Stomach (tissue), 8 donors: ENCODE measurements at regions not wholly inside any gene's neighbourhood (a gene's known extent, or its start where the extent isn't known, plus 50 kb on each side); places are given as distances from the start of the nearest gene placed in this dataset.
"Not testable (repeated sequence)": the region's sequence is repeated elsewhere in the genome, so short reads cannot be mapped to it uniquely, and the experiment has no call there.

Experiments used
- DNase-seq, 2 donors: peaks; one replicate each; pipeline versions ENCODE4 v3.0.0 to v3.0.0-alpha.2; 2013 to 2019
- H3K27ac ChIP-seq, 5 donors: fragments of 200-600 bp in 4 of 5; sonication (generic) in 4 of 5; one replicate each; pipeline ENCODE4 v1.5.1; 2013 to 2019; ENCODE audit warnings: mild to moderate bottlenecking in 1 of 5, moderate library complexity in 1 of 5
- H3K27me3 ChIP-seq, 3 donors: fragments of 200-600 bp; sonication (generic); one replicate each; pipeline ENCODE4 v1.5.1; 2017 to 2019; ENCODE audit warnings: mixed run types in 1 of 3
- H3K36me3 ChIP-seq, 4 donors: fragments of 200-600 bp; sonication (generic); 1 replicate in 3 of 4; 2 replicates in 1 of 4; pipeline ENCODE4 v1.5.1; 2016 to 2019
- H3K4me1 ChIP-seq, 4 donors: fragments of 200-600 bp; sonication (generic); one replicate each; pipeline ENCODE4 v1.5.1; 2016 to 2019
- H3K4me3 ChIP-seq, 4 donors: fragments of 200-600 bp; sonication (generic) in 3 of 4; one replicate each; pipeline ENCODE4 v1.5.1; 2016 to 2019; ENCODE audit warnings: mild to moderate bottlenecking in 1 of 4
- H3K9me3 ChIP-seq, 4 donors: fragments of 200-600 bp; sonication (generic); one replicate each; pipeline ENCODE4 v1.5.1; 2016 to 2019
- EP300 ChIP-seq: sonication (generic); formaldehyde crosslinking; IDR thresholded peaks from one replicate; pipeline ENCODE4 v1.6.1; 2017; ENCODE audit warnings: antibody characterized with exemption
- POLR2A ChIP-seq, 4 donors: fragments of 450-650 bp; IDR thresholded peaks; one replicate each; pipeline ENCODE4 v1.6.1; 2016; ENCODE audit warnings: antibody characterized with exemption in 4 of 4, control low read depth in 2 of 4, mild to moderate bottlenecking in 1 of 4, moderate library complexity in 1 of 4
- WGBS, 5 donors: extraction: QIAGEN DNeasy Blood & Tissue Kit in 3 of 5; methylation state at CpG; one replicate each; pipeline versions ENCODE4 v1.1.5 to v1.1.7; 2013 to 2018; 5-methylcytosine and 5-hydroxymethylcytosine counted together
- intact Hi-C: fragments of 100-400 bp; cut with DNase I; formaldehyde crosslinking; loops from one replicate; pipeline ENCODE4 v1.15.1; 2023; ENCODE audit warnings: low total_unique reads
- TF ChIP-seq, protein P1 (sequence below), 7 experiments: fragments of 450-650 bp in 4 of 7; fragments of 200-600 bp in 3 of 7; sonication (generic) in 3 of 7; IDR thresholded peaks; one replicate each; pipeline ENCODE4 v1.5.1; 2016 to 2019; ENCODE audit warnings: antibody characterized with exemption in 7 of 7, control low read depth in 2 of 7, mild to moderate bottlenecking in 1 of 7
- donor health status: healthy with polysubstance abuse.
- donor health status: Bipolar disorder and iron deficiency.
- donor health status: healthy.

DNA sequence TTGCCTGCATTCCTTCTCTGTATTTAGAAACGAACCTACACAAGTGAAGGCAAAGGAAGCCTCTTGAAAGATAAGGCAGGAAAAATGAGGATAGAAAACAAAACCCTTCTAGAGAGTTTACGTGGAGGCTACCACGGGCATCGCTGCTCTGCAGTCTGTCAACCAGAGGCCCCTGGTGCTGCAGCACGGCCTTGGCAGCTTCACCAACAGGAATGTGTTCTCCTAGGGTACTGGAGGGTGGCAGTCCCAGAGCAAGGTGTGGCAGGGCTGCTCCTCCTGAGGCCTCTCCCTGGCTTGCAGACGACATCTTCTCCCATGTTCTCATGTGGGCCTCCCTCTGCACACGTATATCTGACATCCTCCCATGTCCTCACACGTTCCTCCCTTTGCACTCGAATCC, 57.6 kb upstream of the SAMD11 start:
- H3K27ac ChIP-seq: no peak overlapping the region
- intact Hi-C loops: no loop called here
- H3K4me3 ChIP-seq: no peak overlapping the region
- WGBS, 5 donors: 59 to 68% (median 64%) methylated on average over 9 of the region's 9 CpGs
- peaks cover 0 to 11% (median 8%) of the 10 kb centered on the region in 4 donors for H3K4me1 ChIP-seq
- H3K27me3 ChIP-seq: peaks cover 0 to 26% (median 0%) of the 10 kb centered on the region in 3 donors
- no peaks in the 10 kb centered on the region for H3K36me3 ChIP-seq
- no peak for DNase-seq
- TF ChIP-seq POLR2A (IDR thresholded peaks at IDR 0.05) (no peak), EP300 (no peak)
- H3K9me3 ChIP-seq: no peaks in the 10 kb centered on the region

DNA sequence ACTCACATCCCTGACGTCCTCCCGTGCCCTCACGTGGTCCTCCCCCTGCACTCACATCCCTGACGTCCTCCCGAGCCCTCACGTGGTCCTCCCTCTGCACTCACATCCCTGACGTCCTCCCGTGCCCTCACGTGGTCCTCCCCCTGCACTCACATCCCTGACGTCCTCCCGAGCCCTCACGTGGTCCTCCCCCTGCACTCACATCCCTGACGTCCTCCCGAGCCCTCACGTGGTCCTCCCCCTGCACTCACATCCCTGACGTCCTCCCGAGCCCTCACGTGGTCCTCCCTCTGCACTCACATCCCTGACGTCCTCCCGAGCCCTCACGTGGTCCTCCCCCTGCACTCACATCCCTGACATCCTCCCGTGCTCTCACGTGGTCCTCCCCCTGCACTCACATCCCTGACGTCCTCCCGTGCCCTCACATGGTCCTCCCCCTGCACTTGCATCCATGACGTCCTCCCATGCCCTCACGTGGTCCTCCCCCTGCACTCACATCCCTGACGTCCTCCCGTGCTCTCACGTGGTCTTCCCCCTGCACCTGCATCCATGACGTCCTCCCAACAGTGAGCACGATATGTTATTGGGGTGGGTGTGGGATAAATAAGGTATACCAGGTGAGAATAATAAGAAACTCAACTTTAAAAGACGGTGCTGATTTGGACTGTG, 57.0 kb upstream of the SAMD11 start:
- DNase-seq, H3K36me3 ChIP-seq, H3K4me3 ChIP-seq, H3K9me3 ChIP-seq, H3K27ac ChIP-seq, intact Hi-C loops: not testable (repeated sequence)
- peaks cover 0 to 30% (median 0%) of the 10 kb centered on the region in 3 donors for H3K27me3 ChIP-seq
- peaks cover 0 to 11% (median 8%) of the 10 kb centered on the region in 4 donors for H3K4me1 ChIP-seq
- 65 to 70% (median 66%) methylated on average over 32 to 33 of the region's 33 CpGs for WGBS, 5 donors

DNA sequence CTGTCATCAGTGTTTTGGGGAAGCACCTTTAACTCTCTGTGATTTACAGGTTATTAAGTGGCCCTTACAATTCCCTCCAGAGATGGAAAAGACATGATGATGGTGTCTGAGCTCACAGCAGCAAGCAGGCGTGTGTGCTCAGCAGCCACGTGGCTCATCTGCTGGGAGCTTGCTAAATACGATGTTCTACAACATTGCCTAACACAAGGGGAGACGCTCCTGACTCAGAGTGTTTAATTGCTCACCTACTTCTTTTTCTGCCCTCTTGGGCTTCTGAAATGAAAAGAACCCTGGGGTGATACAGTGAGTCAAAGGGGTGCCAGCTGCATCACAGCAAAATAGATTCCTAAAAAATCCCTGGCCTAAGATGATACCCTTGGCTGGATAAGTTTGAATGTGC, 56.2 kb upstream of the SAMD11 start:
- H3K36me3 ChIP-seq, intact Hi-C loops, DNase-seq, H3K4me3 ChIP-seq, H3K27ac ChIP-seq, H3K9me3 ChIP-seq: not testable (repeated sequence)
- Histone ChIP-seq H3K4me1 (peaks cover 0 to 11% (median 8%) of the 10 kb centered on the region in 4 donors), H3K27me3 (peaks cover 0 to 34% (median 0%) of the 10 kb centered on the region in 3 donors)
- WGBS, 5 donors: 48 to 73% (median 70%) methylated on average over 4 of the region's 4 CpGs

DNA sequence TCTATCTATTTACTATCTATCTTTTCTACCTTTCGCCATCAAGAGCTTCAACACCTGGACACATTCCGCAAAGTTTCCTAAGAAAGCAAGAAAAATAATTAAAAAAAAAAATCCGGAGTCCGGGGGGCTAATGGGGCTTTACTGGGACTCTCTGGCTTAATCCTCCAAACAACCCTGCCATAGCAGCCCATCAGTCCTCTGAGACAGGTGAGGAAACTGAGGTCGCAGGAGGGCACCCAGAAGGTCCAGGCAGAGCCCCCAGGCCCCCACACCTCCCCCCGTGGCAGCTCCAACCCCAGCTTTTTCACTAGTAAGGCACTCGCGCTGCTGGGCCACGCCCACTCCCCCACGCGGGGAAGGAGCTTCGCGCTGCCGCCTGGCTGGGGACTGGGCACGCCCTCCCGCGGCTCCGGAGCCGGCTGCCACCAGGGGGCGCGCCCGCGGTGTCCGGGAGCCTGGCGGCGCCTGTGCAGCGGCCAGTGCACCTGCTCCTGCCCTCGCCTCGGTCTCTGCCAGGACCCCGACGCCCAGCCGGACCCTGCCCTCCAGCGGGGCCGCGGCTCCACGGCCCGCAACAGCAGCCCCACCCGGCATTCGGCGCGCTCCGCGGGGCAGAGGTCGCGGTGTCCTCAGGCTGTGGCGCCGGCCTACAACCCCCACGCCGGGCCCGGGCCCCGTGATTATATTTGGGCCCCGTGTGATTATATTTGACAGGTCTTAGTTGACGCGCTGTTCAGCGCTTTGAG, 54.1 kb upstream of the SAMD11 start:
- peak; percentile 81 to 85 for DNase-seq
- Histone ChIP-seq H3K27me3 (peaks cover 0 to 39% (median 0%) of the 10 kb centered on the region in 3 donors), H3K27ac (no peak overlapping the region), H3K4me3 (peak overlapping the region; percentile 20 to 44 (median 30)), H3K4me1 (peaks cover 0 to 11% (median 8%) of the 10 kb centered on the region in 4 donors), H3K36me3 (no peaks in the 10 kb centered on the region), H3K9me3 (no peaks in the 10 kb centered on the region)
- TF ChIP-seq, protein P1, sequence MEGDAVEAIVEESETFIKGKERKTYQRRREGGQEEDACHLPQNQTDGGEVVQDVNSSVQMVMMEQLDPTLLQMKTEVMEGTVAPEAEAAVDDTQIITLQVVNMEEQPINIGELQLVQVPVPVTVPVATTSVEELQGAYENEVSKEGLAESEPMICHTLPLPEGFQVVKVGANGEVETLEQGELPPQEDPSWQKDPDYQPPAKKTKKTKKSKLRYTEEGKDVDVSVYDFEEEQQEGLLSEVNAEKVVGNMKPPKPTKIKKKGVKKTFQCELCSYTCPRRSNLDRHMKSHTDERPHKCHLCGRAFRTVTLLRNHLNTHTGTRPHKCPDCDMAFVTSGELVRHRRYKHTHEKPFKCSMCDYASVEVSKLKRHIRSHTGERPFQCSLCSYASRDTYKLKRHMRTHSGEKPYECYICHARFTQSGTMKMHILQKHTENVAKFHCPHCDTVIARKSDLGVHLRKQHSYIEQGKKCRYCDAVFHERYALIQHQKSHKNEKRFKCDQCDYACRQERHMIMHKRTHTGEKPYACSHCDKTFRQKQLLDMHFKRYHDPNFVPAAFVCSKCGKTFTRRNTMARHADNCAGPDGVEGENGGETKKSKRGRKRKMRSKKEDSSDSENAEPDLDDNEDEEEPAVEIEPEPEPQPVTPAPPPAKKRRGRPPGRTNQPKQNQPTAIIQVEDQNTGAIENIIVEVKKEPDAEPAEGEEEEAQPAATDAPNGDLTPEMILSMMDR (IDR thresholded peaks at IDR 0.05): peak in 4 of 7 experiments; percentile 6 to 94 (median 86)
- TF ChIP-seq POLR2A (IDR thresholded peaks at IDR 0.05) (no peak), EP300 (no peak)
- 7 to 21% (median 8%) methylated on average over 23 to 55 of the region's 55 CpGs for WGBS, 5 donors
- intact Hi-C loops: no loop called here
